Large intestine (tissue), 3 donors: ENCODE measurements at regions not wholly inside any gene's neighbourhood (a gene's known extent, or its start where the extent isn't known, plus 50 kb on each side); places are given as distances from the start of the nearest gene placed in this dataset.

ENCODE experiments used
- DNase-seq, 2 donors: peaks; one replicate each; pipeline versions ENCODE4 v3.0.0 to v3.0.0-alpha.2; 2013
- H3K27ac ChIP-seq: one replicate; pipeline ENCODE4 v1.5.1; 2013; ENCODE audit warnings: low read length
- H3K27me3 ChIP-seq: 2 replicates; pipeline ENCODE4 v1.6.1; 2013; ENCODE audit warnings: low read length; ENCODE audit not compliant: control insufficient read depth, insufficient read depth
- H3K36me3 ChIP-seq: 2 replicates; pipeline ENCODE4 v1.6.1; 2013; ENCODE audit warnings: low read length; ENCODE audit not compliant: control insufficient read depth, insufficient read depth
- H3K4me1 ChIP-seq: one replicate; pipeline ENCODE4 v1.6.1; 2013; ENCODE audit warnings: low read length; ENCODE audit not compliant: control insufficient read depth, insufficient read depth
- H3K4me3 ChIP-seq: one replicate; pipeline ENCODE4 v1.5.1; 2013; ENCODE audit warnings: low read length
- H3K9me3 ChIP-seq: one replicate; pipeline ENCODE4 v1.6.1; 2013; ENCODE audit warnings: mild to moderate bottlenecking, low read depth, low read length, moderate library complexity; ENCODE audit not compliant: control insufficient read depth
- WGBS: methylation state at CpG from one replicate; pipeline ENCODE4 v1.1.5; 2013; ENCODE audit warnings: low lambda C conversion rate; ENCODE audit not compliant: insufficient coverage; 5-methylcytosine and 5-hydroxymethylcytosine counted together

GRCh38 chr13:107736731-107737130, 478.6 kb downstream of the LIG4 start:
- Histone ChIP-seq H3K27me3 (no peaks in the 10 kb centered on the region), H3K4me3 (no peak overlapping the region), H3K9me3 (no peaks in the 10 kb centered on the region), H3K27ac (no peak overlapping the region), H3K36me3 (no peaks in the 10 kb centered on the region), H3K4me1 (no peaks in the 10 kb centered on the region)
- no peak for DNase-seq
- 100% methylated on average over 1 of the region's 2 CpGs for WGBS

GRCh38 chr13:107736170-107736569, 479.2 kb downstream of the LIG4 start:
- H3K27me3 ChIP-seq, result no peaks in the 10 kb centered on the region
- no peak overlapping the region for H3K27ac ChIP-seq
- H3K9me3 ChIP-seq, result no peaks in the 10 kb centered on the region
- H3K4me1 ChIP-seq, result no peaks in the 10 kb centered on the region
- no peak overlapping the region for H3K4me3 ChIP-seq
- DNase-seq, result no peak
- no peaks in the 10 kb centered on the region for H3K36me3 ChIP-seq
- no CpG with 5 or more reads among the region's 11 CpGs for WGBS

- WGBS, result 70% methylated on average over 2 of the region's 7 CpGs
- Histone ChIP-seq H3K4me3 (no peak overlapping the region), H3K27ac (no peak overlapping the region), H3K4me1 (no peaks in the 10 kb centered on the region), H3K27me3 (no peaks in the 10 kb centered on the region), H3K36me3 (no peaks in the 10 kb centered on the region), H3K9me3 (no peaks in the 10 kb centered on the region)
- no peak for DNase-seq
Measured at GRCh38 chr13:107734891-107735625, 480.3 kb downstream of the LIG4 start.

GRCh38 chr13:107733276-107733675, 482.1 kb downstream of the LIG4 start:
- Histone ChIP-seq H3K27ac (no peak overlapping the region), H3K27me3 (no peaks in the 10 kb centered on the region), H3K9me3 (no peaks in the 10 kb centered on the region), H3K4me1 (no peaks in the 10 kb centered on the region), H3K4me3 (no peak overlapping the region), H3K36me3 (no peaks in the 10 kb centered on the region)
- DNase-seq, result no peak

- H3K27ac ChIP-seq, result no peak overlapping the region
- H3K4me1 ChIP-seq, result no peaks in the 10 kb centered on the region
- no peaks in the 10 kb centered on the region for H3K36me3 ChIP-seq
- 96% methylated on average over 3 of the region's 6 CpGs for WGBS
- no peak for DNase-seq
- no peaks in the 10 kb centered on the region for H3K27me3 ChIP-seq
- H3K4me3 ChIP-seq, result no peak overlapping the region
- H3K9me3 ChIP-seq, result no peaks in the 10 kb centered on the region
Measured at GRCh38 chr13:107730813-107731212, 484.5 kb downstream of the LIG4 start.

- Histone ChIP-seq H3K36me3 (no peaks in the 10 kb centered on the region), H3K27ac (no peak overlapping the region), H3K27me3 (no peaks in the 10 kb centered on the region), H3K9me3 (no peaks in the 10 kb centered on the region), H3K4me3 (no peak overlapping the region), H3K4me1 (no peaks in the 10 kb centered on the region)
- WGBS, result no CpG with 5 or more reads among the region's 13 CpGs
- no peak for DNase-seq
Measured at GRCh38 chr13:107721125-107721869, 494.0 kb downstream of the LIG4 start.

GRCh38 chr13:107716741-107717140, 498.6 kb downstream of the LIG4 start:
- Histone ChIP-seq H3K27ac (no peak overlapping the region), H3K27me3 (no peaks in the 10 kb centered on the region), H3K36me3 (no peaks in the 10 kb centered on the region), H3K4me1 (no peaks in the 10 kb centered on the region), H3K9me3 (no peaks in the 10 kb centered on the region), H3K4me3 (no peak overlapping the region)
- no peak for DNase-seq
- WGBS, result no CpG with 5 or more reads among the region's 4 CpGs

GRCh38 chr13:107716241-107716640, 499.1 kb downstream of the LIG4 start:
- no peak overlapping the region for H3K4me3 ChIP-seq
- H3K36me3 ChIP-seq, result no peaks in the 10 kb centered on the region
- H3K9me3 ChIP-seq, result no peaks in the 10 kb centered on the region
- no peaks in the 10 kb centered on the region for H3K4me1 ChIP-seq
- DNase-seq, result no peak
- WGBS, result 71% methylated on average over 1 of the region's 7 CpGs
- no peak overlapping the region for H3K27ac ChIP-seq
- no peaks in the 10 kb centered on the region for H3K27me3 ChIP-seq

- WGBS, result no CpG with 5 or more reads among the region's 7 CpGs
Measured at GRCh38 chr13:107715496-107715895, 499.8 kb downstream of the LIG4 start.

GRCh38 chr13:107713314-107713713, 502.0 kb downstream of the LIG4 start:
- Histone ChIP-seq H3K27me3 (no peaks in the 10 kb centered on the region), H3K4me3 (no peak overlapping the region), H3K36me3 (no peaks in the 10 kb centered on the region), H3K9me3 (no peaks in the 10 kb centered on the region), H3K4me1 (no peaks in the 10 kb centered on the region), H3K27ac (no peak overlapping the region)
- no peak for DNase-seq

More at GRCh38 chr13:107715496-107715895, 499.8 kb downstream of the LIG4 start:
- Histone ChIP-seq H3K27ac (no peak overlapping the region), H3K27me3 (no peaks in the 10 kb centered on the region), H3K4me3 (no peak overlapping the region), H3K36me3 (no peaks in the 10 kb centered on the region), H3K9me3 (no peaks in the 10 kb centered on the region), H3K4me1 (no peaks in the 10 kb centered on the region)
- no peak for DNase-seq
